ENCODE measurements at regions not wholly inside any gene's neighbourhood (a gene's known extent, or its start where the extent isn't known, plus 50 kb on each side); places are given as distances from the start of the nearest gene placed in this dataset.

DNA sequence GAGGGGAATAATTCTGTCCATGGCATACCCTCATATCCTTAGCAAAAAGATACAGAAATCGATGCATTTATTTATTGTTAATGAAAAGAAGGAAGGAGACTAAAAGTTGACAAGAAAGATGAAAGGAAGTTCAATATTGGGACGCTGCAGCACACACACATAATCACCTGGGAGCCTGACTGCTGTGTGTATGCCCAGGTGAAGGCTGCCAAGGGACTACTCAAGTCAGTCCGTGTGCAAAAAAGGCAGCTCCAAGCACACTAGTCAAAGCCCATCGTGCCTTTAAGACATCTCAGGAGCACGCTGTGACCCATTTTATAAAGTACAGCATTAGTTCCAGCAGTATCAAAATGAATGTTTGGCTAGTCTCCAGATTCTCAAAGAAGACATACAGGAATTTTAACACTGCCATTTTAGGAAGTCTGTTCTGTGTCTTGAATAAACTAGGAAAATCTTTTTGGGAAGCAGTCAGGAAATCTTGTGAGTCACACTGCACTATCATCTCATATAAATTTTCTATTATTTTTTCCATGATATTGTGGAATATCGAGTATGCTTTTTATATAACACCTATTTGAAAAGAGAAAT lies 363.9 kb downstream of the GASK1B start:
- no peaks in the 10 kb centered on the region for H3K4me1 ChIP-seq (ENCODE audit: low read length)

DNA sequence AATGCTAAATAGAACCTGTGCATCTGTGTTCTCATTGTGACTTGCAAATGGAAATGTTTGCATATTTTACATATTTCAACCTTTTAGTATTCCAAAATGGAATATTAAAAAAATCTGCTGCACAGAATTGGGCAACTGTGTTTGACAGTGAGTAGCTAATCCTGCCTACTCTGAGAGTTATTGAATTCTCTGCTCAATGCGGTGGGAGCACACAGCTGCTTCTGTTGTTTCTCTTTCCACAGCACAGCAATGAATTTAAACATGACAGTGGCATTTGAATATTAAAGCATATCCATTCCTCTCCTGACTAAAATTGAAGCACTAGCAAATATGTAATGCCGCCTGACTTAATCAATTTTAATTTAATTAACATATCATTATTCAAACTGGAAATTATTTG lies 366.6 kb downstream of the GASK1B start:
- Histone ChIP-seq H4K20me1 (ENCODE audit: insufficient read depth, low read length) (no peaks in the 10 kb centered on the region), H3K4me2 (ENCODE audit: low read length) (no peak overlapping the region), H3K36me3 (replicated peaks; ENCODE audit: low read depth, low read length) (no peaks in the 10 kb centered on the region), H3K4me3 (ENCODE audit: low read length) (no peak overlapping the region), H3K9ac (ENCODE audit: low read length) (no peak overlapping the region), H3K4me1 (ENCODE audit: low read length) (no peaks in the 10 kb centered on the region), H3K27ac (ENCODE audit: low read length) (no peak overlapping the region), H2AFZ (ENCODE audit: low read depth, low read length) (no peak overlapping the region), H3K27me3 (ENCODE audit: low read depth, low read length) (no peaks in the 10 kb centered on the region), H3K9me3 (ENCODE audit: insufficient read depth, low read length) (no peaks in the 10 kb centered on the region), H3K79me2 (ENCODE audit: low read length) (no peaks in the 10 kb centered on the region)
- TF ChIP-seq EZH2phosphoT487 (IDR thresholded peaks at IDR 0.05; ENCODE audit: low read depth), result no peak
- TF ChIP-seq, protein P1, sequence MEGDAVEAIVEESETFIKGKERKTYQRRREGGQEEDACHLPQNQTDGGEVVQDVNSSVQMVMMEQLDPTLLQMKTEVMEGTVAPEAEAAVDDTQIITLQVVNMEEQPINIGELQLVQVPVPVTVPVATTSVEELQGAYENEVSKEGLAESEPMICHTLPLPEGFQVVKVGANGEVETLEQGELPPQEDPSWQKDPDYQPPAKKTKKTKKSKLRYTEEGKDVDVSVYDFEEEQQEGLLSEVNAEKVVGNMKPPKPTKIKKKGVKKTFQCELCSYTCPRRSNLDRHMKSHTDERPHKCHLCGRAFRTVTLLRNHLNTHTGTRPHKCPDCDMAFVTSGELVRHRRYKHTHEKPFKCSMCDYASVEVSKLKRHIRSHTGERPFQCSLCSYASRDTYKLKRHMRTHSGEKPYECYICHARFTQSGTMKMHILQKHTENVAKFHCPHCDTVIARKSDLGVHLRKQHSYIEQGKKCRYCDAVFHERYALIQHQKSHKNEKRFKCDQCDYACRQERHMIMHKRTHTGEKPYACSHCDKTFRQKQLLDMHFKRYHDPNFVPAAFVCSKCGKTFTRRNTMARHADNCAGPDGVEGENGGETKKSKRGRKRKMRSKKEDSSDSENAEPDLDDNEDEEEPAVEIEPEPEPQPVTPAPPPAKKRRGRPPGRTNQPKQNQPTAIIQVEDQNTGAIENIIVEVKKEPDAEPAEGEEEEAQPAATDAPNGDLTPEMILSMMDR (IDR thresholded peaks at IDR 0.05; ENCODE audit: low read depth, low read length), result no peak

More for the DNA sequence above, 363.9 kb downstream of the GASK1B start:
- H3K27ac ChIP-seq (ENCODE audit: low read length), result no peak overlapping the region
- H3K4me3 ChIP-seq (ENCODE audit: low read length), result no peak overlapping the region
- H2AFZ ChIP-seq (ENCODE audit: low read depth, low read length), result no peak overlapping the region
- H3K36me3 ChIP-seq (replicated peaks; ENCODE audit: low read depth, low read length), result no peaks in the 10 kb centered on the region
- no peak overlapping the region for H3K9ac ChIP-seq (ENCODE audit: low read length)
- no peaks in the 10 kb centered on the region for H4K20me1 ChIP-seq (ENCODE audit: insufficient read depth, low read length)
- no peaks in the 10 kb centered on the region for H3K9me3 ChIP-seq (ENCODE audit: insufficient read depth, low read length)
- no peaks in the 10 kb centered on the region for H3K27me3 ChIP-seq (ENCODE audit: low read depth, low read length)
- TF ChIP-seq, protein P1 (IDR thresholded peaks at IDR 0.05; ENCODE audit: low read depth, low read length), result no peak
- no peak for TF ChIP-seq EZH2phosphoT487 (IDR thresholded peaks at IDR 0.05; ENCODE audit: low read depth)
- no peaks in the 10 kb centered on the region for H3K79me2 ChIP-seq (ENCODE audit: low read length)
- H3K4me2 ChIP-seq (ENCODE audit: low read length), result no peak overlapping the region

DNA sequence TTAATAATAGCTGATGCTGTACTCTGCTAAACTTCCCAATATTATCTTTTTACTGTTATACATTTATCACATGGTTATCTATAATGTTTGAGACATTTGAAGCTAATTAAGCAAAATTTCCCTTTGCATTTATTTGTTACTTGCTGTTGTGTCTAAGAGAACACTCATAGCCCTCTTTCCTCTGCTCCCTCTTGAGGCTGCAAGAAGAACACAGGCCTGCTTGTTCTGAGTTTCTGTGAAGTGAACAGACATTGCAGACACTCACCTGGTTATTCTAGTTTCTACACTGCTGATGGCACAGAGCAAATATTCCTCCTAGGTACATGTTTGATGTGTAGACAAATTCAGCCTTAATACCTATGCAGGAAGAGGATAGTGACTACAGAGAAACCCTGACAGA lies 367.8 kb downstream of the GASK1B start:
- H3K27me3 ChIP-seq (ENCODE audit: low read depth, low read length), result no peaks in the 10 kb centered on the region

DNA sequence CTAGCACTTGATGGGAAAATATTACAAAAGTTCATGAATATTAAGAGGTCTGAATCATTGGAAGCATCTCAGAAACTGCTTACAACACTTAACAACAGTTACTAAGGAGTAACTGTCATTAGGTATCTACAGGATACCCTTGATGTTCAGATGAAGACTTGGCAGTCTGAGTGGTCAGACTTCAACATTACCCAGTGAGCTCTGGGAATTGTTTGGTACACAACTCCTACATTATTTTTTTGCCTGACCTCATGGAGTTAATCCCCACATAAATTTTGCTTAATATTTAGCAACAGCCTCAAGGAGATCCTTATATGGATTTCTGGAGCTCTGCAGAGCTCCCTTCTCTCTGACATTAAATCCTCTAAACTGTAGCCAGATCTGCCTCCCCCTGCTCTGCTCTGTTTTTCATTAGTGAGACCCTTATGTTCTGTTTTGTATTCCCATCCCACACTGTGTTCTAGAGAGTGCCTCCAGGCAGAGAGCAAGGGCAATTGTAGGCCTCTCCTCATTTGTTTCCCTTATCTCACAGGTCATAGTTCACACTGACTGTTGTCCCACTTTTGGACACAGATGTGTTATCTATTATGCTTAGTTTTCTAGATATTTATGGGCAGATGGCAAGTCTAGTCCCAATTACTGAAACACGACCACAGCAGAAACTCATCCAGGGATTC lies 368.8 kb downstream of the GASK1B start:
- Histone ChIP-seq H3K36me3 (replicated peaks; ENCODE audit: low read depth, low read length) (no peaks in the 10 kb centered on the region), H4K20me1 (ENCODE audit: insufficient read depth, low read length) (no peaks in the 10 kb centered on the region), H3K27me3 (ENCODE audit: low read depth, low read length) (no peaks in the 10 kb centered on the region), H3K4me1 (ENCODE audit: low read length) (no peaks in the 10 kb centered on the region), H3K9me3 (ENCODE audit: insufficient read depth, low read length) (no peaks in the 10 kb centered on the region), H3K4me2 (ENCODE audit: low read length) (no peak overlapping the region), H3K4me3 (ENCODE audit: low read length) (no peak overlapping the region), H3K79me2 (ENCODE audit: low read length) (no peaks in the 10 kb centered on the region), H3K27ac (ENCODE audit: low read length) (no peak overlapping the region), H2AFZ (ENCODE audit: low read depth, low read length) (no peak overlapping the region), H3K9ac (ENCODE audit: low read length) (no peak overlapping the region)
- TF ChIP-seq, protein P1 (IDR thresholded peaks at IDR 0.05; ENCODE audit: low read depth, low read length), result no peak
- no peak for TF ChIP-seq EZH2phosphoT487 (IDR thresholded peaks at IDR 0.05; ENCODE audit: low read depth)

More for the DNA sequence above, 367.8 kb downstream of the GASK1B start:
- Histone ChIP-seq H3K9me3 (ENCODE audit: insufficient read depth, low read length) (no peaks in the 10 kb centered on the region), H3K79me2 (ENCODE audit: low read length) (no peaks in the 10 kb centered on the region), H3K27ac (ENCODE audit: low read length) (no peak overlapping the region), H3K9ac (ENCODE audit: low read length) (no peak overlapping the region), H4K20me1 (ENCODE audit: insufficient read depth, low read length) (no peaks in the 10 kb centered on the region), H2AFZ (ENCODE audit: low read depth, low read length) (no peak overlapping the region), H3K4me1 (ENCODE audit: low read length) (no peaks in the 10 kb centered on the region), H3K4me2 (ENCODE audit: low read length) (no peak overlapping the region), H3K36me3 (replicated peaks; ENCODE audit: low read depth, low read length) (no peaks in the 10 kb centered on the region), H3K4me3 (ENCODE audit: low read length) (no peak overlapping the region)
- TF ChIP-seq EZH2phosphoT487 (IDR thresholded peaks at IDR 0.05; ENCODE audit: low read depth), result no peak
- TF ChIP-seq, protein P1 (IDR thresholded peaks at IDR 0.05; ENCODE audit: low read depth, low read length), result peak; percentile 52
